ENCODE measurements at regions not wholly inside any gene's neighbourhood (a gene's known extent, or its start where the extent isn't known, plus 50 kb on each side); places are given as distances from the start of the nearest gene placed in this dataset.

DNA sequence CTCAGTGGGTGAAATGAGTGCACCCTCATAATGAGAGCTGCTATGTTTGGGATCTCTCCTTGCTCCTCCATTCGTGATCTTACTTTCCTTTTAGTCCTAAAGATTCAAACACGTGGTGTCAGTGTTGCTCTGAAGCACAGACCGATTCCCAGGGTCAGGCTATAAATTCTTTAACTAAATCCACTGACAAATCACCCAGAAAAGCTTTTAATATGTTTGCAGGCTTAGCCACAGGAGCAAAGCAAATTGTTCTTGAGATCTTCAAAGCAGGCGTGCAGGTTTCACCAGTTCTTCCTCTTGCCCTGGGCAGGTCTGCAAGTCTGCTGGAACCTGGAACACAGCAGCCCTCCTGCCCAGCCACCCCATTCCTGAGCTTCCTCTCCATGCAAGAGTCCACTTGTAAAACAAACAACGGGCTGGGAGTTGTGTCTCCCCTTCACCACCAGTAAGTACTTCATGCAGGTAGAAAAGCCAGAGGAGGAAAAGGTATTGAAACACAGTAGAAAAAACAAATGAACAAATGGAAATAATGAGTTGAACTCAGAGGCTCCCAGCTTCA, 70.1 kb upstream of the ENPP6 start:
- Histone ChIP-seq H3K27ac (peak overlapping the region; percentile 69 to 82 (median 71)), H3K4me1 (peaks cover 18 to 39% (median 24%) of the 10 kb centered on the region in 4 donors), H3K9me3 (no peaks in the 10 kb centered on the region), H3K36me3 (no peaks in the 10 kb centered on the region), H3K4me3 (peak overlapping the region in 1 of 4 donors; percentile 2), H3K27me3 (no peaks in the 10 kb centered on the region)
- 9 to 18% (median 13%) methylated on average over 5 of the region's 5 CpGs for WGBS, 5 donors
- peak; percentile 74 to 82 for DNase-seq
- TF ChIP-seq EP300 (IDR thresholded peaks at IDR 0.05) (no peak), POLR2AphosphoS5 (IDR thresholded peaks at IDR 0.05) (peak in 2 of 3 donors; percentile 12 to 31), POLR2A (IDR thresholded peaks at IDR 0.05) (no peak)
- TF ChIP-seq, protein P1, sequence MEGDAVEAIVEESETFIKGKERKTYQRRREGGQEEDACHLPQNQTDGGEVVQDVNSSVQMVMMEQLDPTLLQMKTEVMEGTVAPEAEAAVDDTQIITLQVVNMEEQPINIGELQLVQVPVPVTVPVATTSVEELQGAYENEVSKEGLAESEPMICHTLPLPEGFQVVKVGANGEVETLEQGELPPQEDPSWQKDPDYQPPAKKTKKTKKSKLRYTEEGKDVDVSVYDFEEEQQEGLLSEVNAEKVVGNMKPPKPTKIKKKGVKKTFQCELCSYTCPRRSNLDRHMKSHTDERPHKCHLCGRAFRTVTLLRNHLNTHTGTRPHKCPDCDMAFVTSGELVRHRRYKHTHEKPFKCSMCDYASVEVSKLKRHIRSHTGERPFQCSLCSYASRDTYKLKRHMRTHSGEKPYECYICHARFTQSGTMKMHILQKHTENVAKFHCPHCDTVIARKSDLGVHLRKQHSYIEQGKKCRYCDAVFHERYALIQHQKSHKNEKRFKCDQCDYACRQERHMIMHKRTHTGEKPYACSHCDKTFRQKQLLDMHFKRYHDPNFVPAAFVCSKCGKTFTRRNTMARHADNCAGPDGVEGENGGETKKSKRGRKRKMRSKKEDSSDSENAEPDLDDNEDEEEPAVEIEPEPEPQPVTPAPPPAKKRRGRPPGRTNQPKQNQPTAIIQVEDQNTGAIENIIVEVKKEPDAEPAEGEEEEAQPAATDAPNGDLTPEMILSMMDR (IDR thresholded peaks at IDR 0.05) = peak in 1 of 7 experiments; percentile 49
- intact Hi-C loops (cut with DNase I; ENCODE audit: low total_unique reads) = no loop called here

DNA sequence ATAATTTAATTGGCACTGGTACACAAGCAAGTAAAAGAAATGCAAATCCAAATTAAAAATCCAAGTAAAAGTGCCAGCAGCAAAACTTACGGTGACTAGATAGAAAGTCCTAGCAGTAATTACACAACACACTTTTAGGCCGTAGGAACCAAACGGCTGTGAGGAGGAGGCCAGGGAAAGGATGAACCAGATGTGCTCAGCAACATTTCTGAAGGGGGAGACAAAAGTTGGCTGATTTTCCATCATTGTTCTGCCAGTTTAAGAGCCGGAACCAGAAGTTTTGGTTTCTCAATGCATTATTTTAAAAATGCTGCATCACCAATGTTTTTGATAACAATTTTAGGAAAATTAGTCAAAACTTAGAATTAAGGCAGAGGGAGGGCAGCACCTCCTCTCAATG, 68.7 kb upstream of the ENPP6 start:
- Histone ChIP-seq H3K36me3 (no peaks in the 10 kb centered on the region), H3K9me3 (no peaks in the 10 kb centered on the region), H3K27ac (no peak overlapping the region), H3K4me3 (no peak overlapping the region), H3K4me1 (peaks cover 27 to 43% (median 35%) of the 10 kb centered on the region in 4 donors), H3K27me3 (no peaks in the 10 kb centered on the region)
- 60 to 79% (median 76%) methylated on average over 4 of the region's 4 CpGs for WGBS, 5 donors
- no peak for DNase-seq
- intact Hi-C loops (cut with DNase I; ENCODE audit: low total_unique reads) = no loop called here
- no peak for TF ChIP-seq POLR2AphosphoS5 (IDR thresholded peaks at IDR 0.05)
- no peak for TF ChIP-seq POLR2A (IDR thresholded peaks at IDR 0.05)
- no peak for TF ChIP-seq EP300 (IDR thresholded peaks at IDR 0.05)
- TF ChIP-seq, protein P1 (IDR thresholded peaks at IDR 0.05) = no peak

DNA sequence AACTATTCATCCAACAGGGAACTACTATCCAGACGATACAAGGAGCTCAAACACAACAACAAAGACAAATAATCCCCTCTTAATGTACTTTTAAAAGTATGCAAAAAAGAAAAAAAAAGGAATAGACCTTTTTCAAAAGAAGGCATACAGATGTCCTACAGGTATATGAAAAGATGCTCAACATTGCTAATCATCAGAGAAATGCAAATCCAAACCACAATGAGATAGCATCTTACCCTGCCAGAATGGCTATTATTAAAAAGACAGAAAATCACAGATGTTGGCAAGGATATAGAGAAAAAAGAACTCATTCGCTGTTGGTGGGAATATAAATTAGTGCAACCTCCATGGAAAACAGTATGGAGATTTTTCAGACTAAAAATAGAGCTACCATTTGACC, 67.1 kb upstream of the ENPP6 start:
- no peak for DNase-seq
- Histone ChIP-seq H3K4me3 (no peak overlapping the region), H3K36me3 (no peaks in the 10 kb centered on the region), H3K4me1 (peaks cover 27 to 45% (median 35%) of the 10 kb centered on the region in 4 donors), H3K9me3 (no peaks in the 10 kb centered on the region), H3K27ac (no peak overlapping the region), H3K27me3 (no peaks in the 10 kb centered on the region)
- intact Hi-C loops (cut with DNase I; ENCODE audit: low total_unique reads) = no loop called here
- WGBS, 5 donors = 81 to 89% (median 84%) methylated on average over 2 of the region's 2 CpGs
- TF ChIP-seq POLR2A (IDR thresholded peaks at IDR 0.05) = no peak
- TF ChIP-seq EP300 (IDR thresholded peaks at IDR 0.05) = no peak
- no peak for TF ChIP-seq POLR2AphosphoS5 (IDR thresholded peaks at IDR 0.05)
- TF ChIP-seq, protein P1 (IDR thresholded peaks at IDR 0.05) = no peak

- 84 to 92% (median 89%) methylated on average over 8 of the region's 8 CpGs for WGBS, 5 donors
- intact Hi-C loops (cut with DNase I; ENCODE audit: low total_unique reads) = no loop called here
- Histone ChIP-seq H3K4me1 (peaks cover 27 to 45% (median 34%) of the 10 kb centered on the region in 4 donors), H3K9me3 (no peaks in the 10 kb centered on the region), H3K27me3 (no peaks in the 10 kb centered on the region), H3K36me3 (no peaks in the 10 kb centered on the region), H3K4me3 (no peak overlapping the region), H3K27ac (peak overlapping the region in 2 of 5 donors; percentile 50 to 73)
- DNase-seq = no peak
- TF ChIP-seq POLR2AphosphoS5 (IDR thresholded peaks at IDR 0.05) (no peak), POLR2A (IDR thresholded peaks at IDR 0.05) (no peak), EP300 (IDR thresholded peaks at IDR 0.05) (no peak)
- TF ChIP-seq, protein P1 (IDR thresholded peaks at IDR 0.05) = no peak
Measured at GRCh38 chr4:184284336-184284690, 66.6 kb upstream of the ENPP6 start.
